Colon (tissue), 2 donors: ENCODE measurements at regions not wholly inside any gene's neighbourhood (a gene's known extent, or its start where the extent isn't known, plus 50 kb on each side); places are given as distances from the start of the nearest gene placed in this dataset.
A peak's percentile ranks its signal among the peaks of the same experiment; 100 is the strongest.
"Not testable (repeated sequence)": the region's sequence is repeated elsewhere in the genome, so short reads cannot be mapped to it uniquely, and the experiment has no call there.

Source experiments
- FAIRE-seq: peaks from 2 replicates; lab custom pipeline; 2012; peaks lifted over from hg19 to GRCh38; lab: Jason Lieb, UNC
- donor health status: control.
- donor health status: control.

GRCh38 chr3:69647511-69648110 is 91.7 kb upstream of the MITF start:
- no peak for FAIRE-seq

- FAIRE-seq, result no peak
These were observed 92.2 kb upstream of the MITF start for GRCh38 chr3:69647081-69647480.

GRCh38 chr3:69646287-69647067 is 92.8 kb upstream of the MITF start:
- FAIRE-seq, result peak; percentile 70

GRCh38 chr3:69642606-69643005 is 96.7 kb upstream of the MITF start:
- no peak for FAIRE-seq

- no peak for FAIRE-seq
These were observed 99.4 kb upstream of the MITF start for GRCh38 chr3:69639851-69640250.

GRCh38 chr3:69628951-69629350 is 110.3 kb upstream of the MITF start:
- FAIRE-seq, result no peak

GRCh38 chr3:69613286-69613685 is 126.0 kb upstream of the MITF start:
- no peak for FAIRE-seq

GRCh38 chr3:69612791-69613190 is 126.5 kb upstream of the MITF start:
- no peak for FAIRE-seq

GRCh38 chr3:69609566-69609965 is 129.7 kb upstream of the MITF start:
- not testable (repeated sequence) for FAIRE-seq

- no peak for FAIRE-seq
These were observed 131.6 kb upstream of the MITF start for GRCh38 chr3:69607466-69608305.

- no peak for FAIRE-seq
These were observed 133.4 kb upstream of the MITF start for GRCh38 chr3:69605867-69606266.

- FAIRE-seq, result no peak
These were observed 134.4 kb upstream of the MITF start for GRCh38 chr3:69604735-69605450.

GRCh38 chr3:69602112-69602511 is 137.2 kb upstream of the MITF start:
- no peak for FAIRE-seq

- no peak for FAIRE-seq
These were observed 145.0 kb upstream of the MITF start for GRCh38 chr3:69594286-69594685.

- FAIRE-seq, result no peak
These were observed 148.0 kb upstream of the MITF start for GRCh38 chr3:69591164-69591736.

- FAIRE-seq, result no peak
These were observed 149.2 kb upstream of the MITF start for GRCh38 chr3:69590111-69590510.

- no peak for FAIRE-seq
These were observed 151.1 kb upstream of the MITF start for GRCh38 chr3:69588170-69588569.

- FAIRE-seq, result no peak
These were observed 153.8 kb upstream of the MITF start for GRCh38 chr3:69585472-69585871.

- FAIRE-seq, result no peak
These were observed 157.2 kb upstream of the MITF start for GRCh38 chr3:69582044-69582443.

- no peak for FAIRE-seq
These were observed 159.8 kb upstream of the MITF start for GRCh38 chr3:69579306-69580041.

GRCh38 chr3:69569520-69569919 is 169.7 kb upstream of the MITF start:
- no peak for FAIRE-seq
